SK-N-MC (cell line): ENCODE measurements at regions not wholly inside any gene's neighbourhood (a gene's known extent, or its start where the extent isn't known, plus 50 kb on each side); places are given as distances from the start of the nearest gene placed in this dataset.
"Not testable (repeated sequence)": the region's sequence is repeated elsewhere in the genome, so short reads cannot be mapped to it uniquely, and the experiment has no call there.

ENCODE experiments used
- DNase-seq: peaks from one replicate; pipeline ENCODE4 v3.0.0-alpha.2; 2011; ENCODE audit warnings: low read depth, low spot score
- H3K27ac ChIP-seq: fragments of 200-600 bp; sonication (generic); 2 replicates; pipeline ENCODE4 v1.5.1; 2016; ENCODE audit warnings: mixed run types
- H3K36me3 ChIP-seq: fragments of 200-600 bp; sonication (generic); 2 replicates; pipeline ENCODE4 v1.6.1; 2017; ENCODE audit warnings: antibody characterized with exemption, low read length, mixed read lengths; ENCODE audit not compliant: insufficient read depth
- H3K4me3 ChIP-seq: fragments of 200-600 bp; sonication (generic); 2 replicates; pipeline ENCODE4 v1.5.1; 2016
- H3K9ac ChIP-seq: fragments of 200-600 bp; sonication (generic); 2 replicates; pipeline ENCODE4 v1.8.0; 2017; ENCODE audit warnings: mixed run types, mixed read lengths; ENCODE audit not compliant: insufficient read length
- H3K9me3 ChIP-seq: fragments of 200-600 bp; sonication (generic); 2 replicates; pipeline ENCODE4 v1.6.1; 2017; ENCODE audit warnings: low read depth, mild to moderate bottlenecking, antibody characterized with exemption, low read length, moderate library complexity, mixed read lengths
- EZH2 ChIP-seq: fragments of 200-600 bp; sonication (generic); IDR thresholded peaks from one replicate; pipeline ENCODE4 v1.6.1; 2017; ENCODE audit warnings: antibody characterized with exemption
- FOXP2 ChIP-seq: optimal IDR thresholded peaks from 2 replicates; pipeline ENCODE3; 2011; ENCODE audit warnings: mild to moderate bottlenecking, moderate library complexity; ENCODE audit not compliant: insufficient read depth; ENCODE audit errors: extremely low read length, control extremely low read depth
- POLR2AphosphoS5 ChIP-seq: IDR thresholded peaks from 2 replicates; pipeline ENCODE4 v1.6.1; 2012; ENCODE audit warnings: mild to moderate bottlenecking, low read depth, low read length, borderline replicate concordance

DNA sequence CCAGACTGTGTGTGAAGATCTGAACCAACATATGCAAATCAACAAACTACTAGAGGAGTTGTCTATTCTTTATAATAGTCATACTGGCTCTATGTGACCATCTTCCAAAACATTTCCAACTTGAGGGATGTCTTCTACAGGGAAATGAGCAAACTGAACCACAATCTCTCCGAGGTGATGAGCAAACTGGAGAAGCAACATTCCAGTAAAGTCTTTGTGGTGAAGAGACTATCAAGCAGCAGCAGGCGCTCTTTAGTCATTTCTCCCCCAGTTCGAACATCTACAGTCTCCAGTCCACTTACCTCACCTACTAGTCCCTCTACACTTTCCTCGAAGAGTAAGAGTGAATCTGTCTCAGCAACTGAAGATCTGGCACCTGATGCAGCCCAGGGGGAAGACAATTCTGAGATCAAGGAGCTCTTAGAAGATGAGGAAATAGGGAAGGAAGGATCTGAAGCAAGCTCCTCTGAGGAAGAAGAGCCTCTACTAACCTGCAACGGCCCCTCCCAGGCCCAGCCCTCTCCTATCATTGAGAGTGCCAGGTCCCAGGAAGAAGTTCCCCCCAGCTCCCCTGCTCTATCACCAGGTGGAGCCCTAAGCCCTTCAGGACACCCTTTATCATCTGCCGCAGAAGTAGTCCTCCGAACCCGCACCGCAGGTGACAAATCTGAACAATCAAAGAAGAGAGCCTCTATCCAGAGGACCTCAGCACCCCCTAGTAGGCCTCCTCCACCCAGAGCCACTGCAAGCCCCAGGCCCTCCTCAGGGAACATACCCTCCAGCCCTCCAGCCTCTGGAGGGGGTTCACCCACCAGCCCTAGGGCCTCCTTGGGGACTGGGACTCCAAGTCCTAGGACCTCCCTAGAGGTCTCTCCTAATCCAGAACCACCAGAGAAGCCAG is 98.1 kb downstream of the HNRNPD start:
- Histone ChIP-seq H3K27ac (no peak overlapping the region), H3K9ac (no peak overlapping the region), H3K4me3 (no peak overlapping the region), H3K36me3 (no peaks in the 10 kb centered on the region), H3K9me3 (no peaks in the 10 kb centered on the region)
- no peak for TF ChIP-seq FOXP2
- TF ChIP-seq EZH2 = no peak
- TF ChIP-seq POLR2AphosphoS5 = no peak
- no peak for DNase-seq

DNA sequence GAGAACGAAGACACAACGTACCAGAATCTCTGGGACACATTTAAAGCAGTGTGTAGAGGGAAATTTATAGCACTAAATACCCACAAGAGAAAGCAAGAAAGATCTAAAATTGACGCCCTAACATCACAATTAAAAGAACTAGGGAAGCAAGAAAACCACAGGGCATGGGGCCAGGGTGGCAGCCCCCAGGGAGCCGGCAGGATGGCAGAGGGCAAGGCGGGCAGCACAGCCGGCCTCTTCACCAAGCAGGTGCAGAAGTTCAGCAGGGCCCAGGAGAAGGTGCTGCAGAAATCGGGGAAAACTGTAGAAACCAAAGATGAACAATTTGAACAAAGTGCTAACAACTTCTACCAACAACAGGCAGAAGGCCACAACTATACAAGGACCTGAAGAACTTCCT is 99.1 kb downstream of the HNRNPD start:
- H3K9me3 ChIP-seq, H3K27ac ChIP-seq, H3K9ac ChIP-seq, H3K36me3 ChIP-seq, DNase-seq, H3K4me3 ChIP-seq: not testable (repeated sequence)

DNA sequence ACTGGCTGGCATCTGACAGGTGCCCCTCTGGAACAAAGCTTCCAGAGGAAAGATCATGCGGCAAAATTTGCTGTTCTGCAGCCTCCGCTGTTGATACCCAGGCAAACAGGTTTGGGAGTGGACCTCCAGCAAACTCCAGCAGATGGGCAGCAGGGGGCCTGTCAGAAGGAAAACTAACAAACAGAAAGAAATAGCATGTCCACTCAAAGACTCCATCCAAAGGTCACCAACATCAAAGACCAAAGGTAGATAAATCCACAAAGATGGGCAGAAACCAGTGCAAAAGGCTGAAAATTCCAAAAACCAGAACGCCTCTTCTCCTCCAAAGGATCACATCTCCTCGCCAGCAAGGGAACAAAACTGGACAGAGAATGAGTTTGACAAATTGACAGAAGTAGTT is 101.3 kb downstream of the HNRNPD start:
- H3K9ac ChIP-seq, H3K27ac ChIP-seq, H3K4me3 ChIP-seq, H3K36me3 ChIP-seq, H3K9me3 ChIP-seq, DNase-seq: not testable (repeated sequence)

DNA sequence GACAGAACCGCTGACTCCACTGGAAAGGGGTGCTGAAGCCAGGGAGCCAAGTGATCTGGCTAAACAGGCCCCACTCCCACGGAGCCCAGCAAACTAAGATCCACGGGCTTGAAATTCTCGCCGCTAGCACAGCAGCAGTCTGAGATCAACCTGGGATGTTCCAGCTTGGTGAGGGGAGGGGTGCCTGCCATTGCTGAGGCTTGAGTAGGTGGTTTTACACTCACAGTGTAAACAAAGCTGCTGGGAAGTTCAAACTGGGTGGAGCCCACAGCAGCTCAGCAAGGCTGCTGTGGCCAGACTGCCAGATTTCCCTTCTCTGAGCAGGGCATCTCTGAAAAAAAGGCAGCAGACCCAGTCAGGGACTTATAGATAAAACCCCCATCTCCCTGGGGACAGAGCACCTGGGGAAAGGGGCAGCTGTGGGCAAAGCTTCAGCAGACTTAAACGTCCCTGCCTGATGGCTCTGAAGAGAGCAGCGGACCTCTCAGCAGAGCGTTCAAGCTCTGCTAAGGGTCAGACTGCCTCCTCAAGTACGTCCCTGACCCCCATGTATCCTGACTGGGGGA is 101.8 kb downstream of the HNRNPD start:
- not testable (repeated sequence) for H3K36me3 ChIP-seq, H3K9ac ChIP-seq, H3K4me3 ChIP-seq, H3K9me3 ChIP-seq, DNase-seq, H3K27ac ChIP-seq

DNA sequence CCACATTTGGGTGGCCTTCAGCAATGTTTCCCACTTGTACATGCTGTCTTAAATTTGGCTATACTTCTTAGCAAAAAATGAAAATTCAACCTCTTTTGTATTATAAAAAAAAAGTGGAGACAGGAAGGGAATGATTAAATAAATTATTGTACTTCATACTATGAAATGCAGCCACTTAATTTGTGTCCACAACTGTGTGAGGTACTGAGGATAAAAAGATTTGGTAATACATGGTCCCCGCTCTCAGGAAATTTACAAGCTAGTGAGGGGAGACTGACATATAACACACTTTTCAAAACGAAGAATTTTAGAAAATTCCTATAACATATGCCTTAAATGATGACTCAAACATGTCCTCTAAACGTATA is 105.0 kb downstream of the HNRNPD start:
- no peak for TF ChIP-seq EZH2
- TF ChIP-seq POLR2AphosphoS5 = no peak
- TF ChIP-seq FOXP2 = no peak

DNA sequence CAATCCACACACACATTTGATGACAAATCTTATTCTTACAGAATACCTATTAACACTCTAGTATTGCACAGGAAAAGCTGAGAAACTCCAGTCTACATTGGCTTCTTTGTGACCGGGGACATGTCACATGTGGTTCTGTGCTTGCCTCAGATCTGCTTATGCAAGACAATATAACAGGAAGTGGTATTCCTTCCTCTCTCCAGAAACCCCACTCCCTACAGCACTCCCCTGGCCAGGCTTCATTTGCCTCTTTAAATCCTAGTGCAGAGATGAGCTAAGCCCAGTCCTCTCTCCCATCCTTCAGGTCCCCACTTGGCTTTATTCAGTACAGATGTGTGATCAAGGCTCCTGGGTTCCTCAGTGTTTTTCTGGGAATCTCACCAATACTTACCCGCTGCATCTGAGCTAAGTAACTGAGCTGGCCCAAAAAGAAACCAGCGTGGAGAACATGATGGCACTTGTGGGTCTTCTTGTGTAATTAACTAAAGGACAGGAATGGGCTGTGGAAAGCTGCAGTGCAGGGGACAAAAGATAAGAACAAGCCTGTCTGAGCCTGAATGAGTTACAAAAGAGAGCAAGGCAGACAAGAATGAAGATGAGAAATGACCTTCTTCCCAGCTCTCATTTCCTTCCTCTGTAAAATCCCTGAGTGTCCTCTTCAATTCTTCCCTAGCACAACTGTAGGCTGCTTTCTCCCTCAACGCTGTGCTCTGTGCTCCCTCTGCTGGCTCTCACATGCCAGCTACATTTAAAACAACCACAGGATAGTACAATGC is 105.6 kb downstream of the HNRNPD start:
- no peaks in the 10 kb centered on the region; the same call in 1 of the 2 replicates for H3K36me3 ChIP-seq
- TF ChIP-seq EZH2 (no peak), FOXP2 (peak; percentile 18)
- DNase-seq = peak; percentile 93
- H3K9ac ChIP-seq = peak overlapping the region; percentile 80
- peak overlapping the region; percentile 78 for H3K4me3 ChIP-seq
- H3K9me3 ChIP-seq = peaks cover 8% of the 10 kb centered on the region; the same call in 1 of the 2 replicates
- peak overlapping the region; percentile 99 for H3K27ac ChIP-seq

More for the DNA sequence above, 105.0 kb downstream of the HNRNPD start:
- Histone ChIP-seq H3K36me3 (no peaks in the 10 kb centered on the region; the same call in 1 of the 2 replicates), H3K9ac (peak overlapping the region; percentile 46), H3K9me3 (peaks cover 5% of the 10 kb centered on the region; the same call in 1 of the 2 replicates), H3K27ac (peak overlapping the region; percentile 99), H3K4me3 (peak overlapping the region; percentile 78; the same call in 1 of the 2 replicates)
- no peak for DNase-seq

DNA sequence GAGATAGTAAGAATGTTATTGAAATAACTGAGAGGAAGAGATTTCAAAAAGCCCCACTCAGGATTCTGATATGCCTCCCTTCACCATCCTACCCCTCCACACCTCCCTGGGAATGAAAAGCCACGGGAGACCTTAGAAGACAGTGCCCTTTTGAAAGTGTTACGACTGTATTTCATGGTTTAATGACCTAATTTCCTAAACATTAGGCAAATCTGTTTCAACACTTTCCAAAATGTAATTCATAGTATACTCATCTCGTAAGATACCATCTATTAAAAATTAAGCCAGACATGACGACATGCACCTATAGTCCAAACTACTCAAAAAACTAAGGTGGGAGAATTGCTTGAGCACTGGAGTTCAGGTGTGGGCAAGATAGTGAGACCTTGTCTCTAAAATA is 106.3 kb downstream of the HNRNPD start:
- H3K36me3 ChIP-seq = no peaks in the 10 kb centered on the region; the same call in 1 of the 2 replicates
- H3K9ac ChIP-seq = peak overlapping the region; percentile 77
- peak overlapping the region; percentile 78 for H3K4me3 ChIP-seq
- no peak for TF ChIP-seq POLR2AphosphoS5
- no peak for TF ChIP-seq FOXP2
- no peak for TF ChIP-seq EZH2
- DNase-seq = no peak
- H3K27ac ChIP-seq = peak overlapping the region; percentile 99
- H3K9me3 ChIP-seq = peaks cover 8% of the 10 kb centered on the region; the same call in 1 of the 2 replicates

DNA sequence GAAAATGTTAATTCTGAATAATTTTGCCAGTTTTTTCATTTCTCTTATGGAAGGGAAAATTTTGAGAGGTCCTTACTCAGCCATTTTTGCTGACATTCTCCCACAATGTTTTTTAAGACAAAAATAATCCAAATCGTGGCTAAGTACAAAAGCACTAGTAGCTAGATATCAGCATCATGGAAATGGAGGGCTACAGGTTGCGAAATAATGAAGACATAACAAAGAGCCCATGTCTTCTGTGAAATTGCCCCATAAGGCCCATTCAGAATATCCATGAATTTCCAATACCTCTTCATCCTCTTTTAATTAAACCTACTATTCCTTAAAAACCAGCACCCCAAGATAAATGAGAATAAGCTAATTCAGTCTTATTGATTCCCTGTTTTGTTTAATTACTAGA is 107.4 kb downstream of the HNRNPD start:
- H3K4me3 ChIP-seq = no peak overlapping the region
- no peaks in the 10 kb centered on the region; the same call in 1 of the 2 replicates for H3K36me3 ChIP-seq
- TF ChIP-seq POLR2AphosphoS5 (no peak), EZH2 (no peak), FOXP2 (no peak)
- no peak for DNase-seq
- H3K27ac ChIP-seq = peak overlapping the region; percentile 99
- no peak overlapping the region for H3K9ac ChIP-seq
- H3K9me3 ChIP-seq = peaks cover 8% of the 10 kb centered on the region; the same call in 1 of the 2 replicates

DNA sequence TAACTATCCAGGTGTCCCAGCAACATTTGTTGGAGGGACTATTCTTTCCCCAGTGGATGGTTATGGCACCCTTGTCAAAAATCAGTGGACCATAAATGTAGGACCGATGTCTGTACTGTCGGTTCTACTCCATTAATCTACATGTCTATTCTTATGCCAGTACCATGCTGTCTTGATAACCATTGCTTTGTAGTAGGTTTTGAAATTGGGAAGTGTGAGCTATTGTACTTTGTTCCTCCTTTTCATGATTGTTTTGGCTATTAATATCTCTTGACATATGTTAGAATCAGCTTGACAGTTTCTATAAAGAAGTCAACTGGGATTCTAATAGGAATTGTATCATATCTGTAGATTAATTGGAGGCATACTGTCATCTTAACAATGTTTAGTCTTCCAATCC is 112.7 kb downstream of the HNRNPD start:
- no peak for TF ChIP-seq EZH2
- TF ChIP-seq FOXP2 = no peak
- TF ChIP-seq POLR2AphosphoS5 = no peak
- H3K27ac ChIP-seq = no peak overlapping the region
- H3K9ac ChIP-seq = no peak overlapping the region
- H3K4me3 ChIP-seq = no peak overlapping the region
- no peak for DNase-seq
- no peaks in the 10 kb centered on the region; the same call in 1 of the 2 replicates for H3K36me3 ChIP-seq
- peaks cover 12% of the 10 kb centered on the region; the same call in 1 of the 2 replicates for H3K9me3 ChIP-seq
